DOHH2 (cell line): ENCODE measurements at regions not wholly inside any gene's neighbourhood (a gene's known extent, or its start where the extent isn't known, plus 50 kb on each side); places are given as distances from the start of the nearest gene placed in this dataset.

Experiments
- H3F3A ChIP-seq: fragments of 200-600 bp; sonication (generic), shearing (Covaris generic); 2 replicates; pipeline ENCODE4 v1.6.0; 2016; ENCODE audit warnings: antibody characterized with exemption, mild to moderate bottlenecking; ENCODE audit not compliant: control insufficient read depth, insufficient read depth
- H3K27ac ChIP-seq: fragments of 200-600 bp; sonication (generic); 2 replicates; pipeline ENCODE4 v1.5.1; 2014; ENCODE audit warnings: low read depth, mild to moderate bottlenecking, low read length, moderate library complexity
- H3K27me3 ChIP-seq: fragments of 200-600 bp; sonication (generic); 2 replicates; pipeline ENCODE4 v1.6.1; 2014; ENCODE audit warnings: mild to moderate bottlenecking, low read length, mixed read lengths; ENCODE audit not compliant: control insufficient read depth
- H3K36me3 ChIP-seq: fragments of 200-600 bp; sonication (generic); 2 replicates; pipeline ENCODE4 v1.6.1; 2014; ENCODE audit warnings: mild to moderate bottlenecking, low read length, moderate library complexity, mixed read lengths; ENCODE audit not compliant: control insufficient read depth
- H3K4me1 ChIP-seq: fragments of 200-600 bp; sonication (generic); 2 replicates; pipeline ENCODE4 v1.6.1; 2014; ENCODE audit warnings: mild to moderate bottlenecking, low read length, mixed read lengths; ENCODE audit not compliant: control insufficient read depth
- H3K4me2 ChIP-seq: fragments of 200-600 bp; sonication (generic); 2 replicates; pipeline ENCODE4 v1.6.0; 2014; ENCODE audit warnings: mild to moderate bottlenecking, low read length, moderate library complexity
- H3K4me3 ChIP-seq: fragments of 200-600 bp; sonication (generic); 2 replicates; pipeline ENCODE4 v1.5.1; 2014; ENCODE audit warnings: mild to moderate bottlenecking, low read length, mixed read lengths
- H3K79me2 ChIP-seq: fragments of 200-600 bp; sonication (generic); 2 replicates; pipeline ENCODE4 v1.6.1; 2014; ENCODE audit warnings: mild to moderate bottlenecking, low read length, mixed read lengths; ENCODE audit not compliant: control insufficient read depth
- H3K9me2 ChIP-seq: fragments of 200-600 bp; sonication (generic); replicated peaks from 2 replicates; pipeline ENCODE4 v1.6.1; 2014; ENCODE audit warnings: mild to moderate bottlenecking, low read length, mixed read lengths; ENCODE audit not compliant: control insufficient read depth
- H3K9me3 ChIP-seq: fragments of 200-600 bp; sonication (generic); 2 replicates; pipeline ENCODE4 v1.6.1; 2014; ENCODE audit warnings: antibody characterized with exemption, low read length, mixed read lengths; ENCODE audit not compliant: control insufficient read depth, insufficient read depth
- H4K20me1 ChIP-seq: fragments of 200-600 bp; sonication (generic); 2 replicates; pipeline ENCODE4 v1.6.0; 2014; ENCODE audit warnings: low read depth, mild to moderate bottlenecking, antibody characterized with exemption, low read length, moderate library complexity; ENCODE audit not compliant: control insufficient read depth, insufficient read depth
- CTCF ChIP-seq: fragments of 200-600 bp; sonication (generic); IDR thresholded peaks from one replicate; pipeline ENCODE4 v1.5.1; 2014; ENCODE audit warnings: antibody characterized with exemption, mild to moderate bottlenecking, low read depth, low read length; ENCODE audit not compliant: poor library complexity, severe bottlenecking
- EZH2phosphoT487 ChIP-seq: fragments of 200-600 bp; sonication (generic); IDR thresholded peaks from 2 replicates; pipeline ENCODE4 v1.6.1; 2017; ENCODE audit warnings: borderline replicate concordance, mild to moderate bottlenecking, antibody characterized with exemption, low read length, moderate library complexity, mixed read lengths

- Histone ChIP-seq H3K4me3 (no peak overlapping the region), H3K9me2 (no peaks in the 10 kb centered on the region), H3K27me3 (peaks cover 8% of the 10 kb centered on the region), H3K27ac (no peak overlapping the region), H3K4me1 (no peaks in the 10 kb centered on the region), H3K36me3 (no peaks in the 10 kb centered on the region), H3K9me3 (no peaks in the 10 kb centered on the region), H4K20me1 (no peaks in the 10 kb centered on the region), H3F3A (no peaks in the 10 kb centered on the region), H3K79me2 (no peaks in the 10 kb centered on the region), H3K4me2 (no peak overlapping the region)
- TF ChIP-seq CTCF (no peak), EZH2phosphoT487 (no peak)
These were observed 239.4 kb upstream of the LRIG1 start for GRCh38 chr3:66740260-66740659.

- no peaks in the 10 kb centered on the region for H3K9me2 ChIP-seq
- peaks cover 9% of the 10 kb centered on the region for H3K27me3 ChIP-seq
- TF ChIP-seq EZH2phosphoT487 (no peak), CTCF (no peak)
- H3K36me3 ChIP-seq, result no peaks in the 10 kb centered on the region
- H3K4me3 ChIP-seq, result no peak overlapping the region
- H3K9me3 ChIP-seq, result no peaks in the 10 kb centered on the region
- no peaks in the 10 kb centered on the region for H3F3A ChIP-seq
- H3K27ac ChIP-seq, result no peak overlapping the region
- H4K20me1 ChIP-seq, result no peaks in the 10 kb centered on the region
- no peak overlapping the region for H3K4me2 ChIP-seq
- no peaks in the 10 kb centered on the region for H3K4me1 ChIP-seq
- no peaks in the 10 kb centered on the region for H3K79me2 ChIP-seq
These were observed 243.7 kb upstream of the LRIG1 start for GRCh38 chr3:66744521-66744920.

GRCh38 chr3:66744986-66745385 lies 244.2 kb upstream of the LRIG1 start:
- no peak overlapping the region for H3K4me2 ChIP-seq
- no peaks in the 10 kb centered on the region for H3K9me3 ChIP-seq
- H3F3A ChIP-seq, result no peaks in the 10 kb centered on the region
- TF ChIP-seq CTCF, result no peak
- H3K79me2 ChIP-seq, result no peaks in the 10 kb centered on the region
- no peaks in the 10 kb centered on the region for H3K9me2 ChIP-seq
- no peak overlapping the region for H3K27ac ChIP-seq
- no peak overlapping the region for H3K4me3 ChIP-seq
- peaks cover 9% of the 10 kb centered on the region for H3K27me3 ChIP-seq
- H4K20me1 ChIP-seq, result no peaks in the 10 kb centered on the region
- no peaks in the 10 kb centered on the region for H3K36me3 ChIP-seq
- no peaks in the 10 kb centered on the region for H3K4me1 ChIP-seq

- Histone ChIP-seq H3K4me1 (no peaks in the 10 kb centered on the region), H3K9me2 (no peaks in the 10 kb centered on the region), H3K4me3 (no peak overlapping the region), H3F3A (no peaks in the 10 kb centered on the region), H3K4me2 (no peak overlapping the region), H3K9me3 (no peaks in the 10 kb centered on the region), H3K36me3 (no peaks in the 10 kb centered on the region), H4K20me1 (no peaks in the 10 kb centered on the region), H3K27ac (no peak overlapping the region), H3K27me3 (peaks cover 15% of the 10 kb centered on the region), H3K79me2 (no peaks in the 10 kb centered on the region)
- TF ChIP-seq CTCF (no peak), EZH2phosphoT487 (no peak)
These were observed 246.4 kb upstream of the LRIG1 start for GRCh38 chr3:66747261-66747660.
